Neural cell (in vitro differentiated cells): ENCODE measurements at regions not wholly inside any gene's neighbourhood (a gene's known extent, or its start where the extent isn't known, plus 50 kb on each side); places are given as distances from the start of the nearest gene placed in this dataset.

Source experiments
- H2AFZ ChIP-seq: fragments of 200-600, 300-800 bp; sonication (generic), shearing (Covaris generic); 2 replicates; pipeline ENCODE4 v1.6.0; 2014; ENCODE audit warnings: low read depth, mild to moderate bottlenecking, antibody characterized with exemption, low read length, moderate library complexity
- H3F3A ChIP-seq: fragments of 200-600 bp; shearing (Covaris generic); 2 replicates; pipeline ENCODE4 v1.6.1; 2016; ENCODE audit warnings: mild to moderate bottlenecking, moderate library complexity, mixed read lengths, antibody characterized with exemption, low read length; ENCODE audit not compliant: insufficient read depth, poor library complexity, severe bottlenecking
- H3K27ac ChIP-seq: fragments of 200-600, 300-800 bp; sonication (generic), shearing (Covaris generic); 2 replicates; pipeline ENCODE4 v1.5.1; 2014; ENCODE audit warnings: mild to moderate bottlenecking, low read length, moderate library complexity
- H3K27me3 ChIP-seq: fragments of 300-800, 200-600 bp; sonication (generic), shearing (Covaris generic); 2 replicates; pipeline ENCODE4 v1.6.0; 2014; ENCODE audit warnings: mild to moderate bottlenecking, low read depth, low read length, moderate library complexity; ENCODE audit not compliant: insufficient read depth
- H3K36me3 ChIP-seq: fragments of 300-800, 200-600 bp; sonication (generic), shearing (Covaris generic); 2 replicates; pipeline ENCODE4 v1.5.1; 2014; ENCODE audit warnings: mild to moderate bottlenecking, antibody characterized with exemption, low read length, moderate library complexity; ENCODE audit not compliant: insufficient read depth
- H3K4me2 ChIP-seq: fragments of 300-800, 200-600 bp; sonication (generic), shearing (Covaris generic); 2 replicates; pipeline ENCODE4 v1.6.0; 2014; ENCODE audit warnings: mild to moderate bottlenecking, low read length
- H3K4me3 ChIP-seq: fragments of 300-800, 200-600 bp; sonication (generic), shearing (Covaris generic); 2 replicates; pipeline ENCODE4 v1.5.1; 2014; ENCODE audit warnings: mild to moderate bottlenecking, low read length, moderate library complexity
- H3K79me2 ChIP-seq: fragments of 200-600 bp; shearing (Covaris generic); replicated peaks from 2 replicates; pipeline ENCODE4 v1.6.0; 2014; ENCODE audit warnings: mild to moderate bottlenecking, low read length, moderate library complexity; ENCODE audit not compliant: insufficient read depth
- H3K9ac ChIP-seq: fragments of 300-800, 200-600 bp; sonication (generic), shearing (Covaris generic); 2 replicates; pipeline ENCODE4 v1.6.1; 2016; ENCODE audit warnings: mild to moderate bottlenecking, low read length, mixed read lengths
- H3K9me2 ChIP-seq: fragments of 200-600 bp; shearing (Covaris generic); 2 replicates; pipeline ENCODE4 v1.6.1; 2016; ENCODE audit warnings: mild to moderate bottlenecking, low read length, mixed read lengths; ENCODE audit not compliant: insufficient read depth
- H3K9me3 ChIP-seq: fragments of 200-600, 300-800 bp; sonication (generic), shearing (Covaris generic); 2 replicates; pipeline ENCODE4 v1.6.1; 2016; ENCODE audit warnings: mild to moderate bottlenecking, mixed run types, low read length, moderate library complexity, mixed read lengths
- H4K20me1 ChIP-seq: fragments of 200-600 bp; shearing (Covaris generic); 2 replicates; pipeline ENCODE4 v1.6.1; 2016; ENCODE audit warnings: mild to moderate bottlenecking, mixed run types; ENCODE audit not compliant: insufficient read depth
- EP300 ChIP-seq: fragments of 450-650 bp; conservative IDR thresholded peaks from 2 replicates; pipeline ENCODE4 v1.6.1; 2014; ENCODE audit warnings: antibody characterized with exemption, mild to moderate bottlenecking, moderate library complexity; ENCODE audit not compliant: poor library complexity, severe bottlenecking
- EZH2 ChIP-seq: fragments of 200-600, 300-800 bp; shearing (Covaris generic), sonication (generic); IDR thresholded peaks from 2 replicates; pipeline ENCODE4 v1.6.1; 2014; ENCODE audit warnings: antibody characterized with exemption, low read length, borderline replicate concordance, mild to moderate bottlenecking; ENCODE audit not compliant: insufficient read depth, poor library complexity, severe bottlenecking
- MXI1 ChIP-seq: fragments of 450-650 bp; conservative IDR thresholded peaks from 2 replicates; pipeline ENCODE4 v1.6.1; 2014; ENCODE audit warnings: antibody characterized with exemption, mild to moderate bottlenecking; ENCODE audit not compliant: poor library complexity, severe bottlenecking
- POLR2AphosphoS5 ChIP-seq: IDR thresholded peaks from 2 replicates; pipeline ENCODE4 v1.6.1; 2012
- RAD21 ChIP-seq: fragments of 450-650 bp; conservative IDR thresholded peaks from 2 replicates; pipeline ENCODE4 v1.6.1; 2014; ENCODE audit warnings: antibody characterized with exemption, mild to moderate bottlenecking, moderate library complexity
- SMC3 ChIP-seq: fragments of 450-650 bp; conservative IDR thresholded peaks from 2 replicates; pipeline ENCODE4 v1.6.1; 2014; ENCODE audit warnings: antibody characterized with exemption, mild to moderate bottlenecking, moderate library complexity; ENCODE audit not compliant: poor library complexity
- TAF1 ChIP-seq: IDR thresholded peaks from 2 replicates; pipeline ENCODE4 v1.6.1; 2012; ENCODE audit warnings: low read depth
- TF ChIP-seq, protein P1 (sequence below): IDR thresholded peaks from 2 replicates; pipeline ENCODE4 v1.6.1; 2012; ENCODE audit warnings: borderline replicate concordance
- TF ChIP-seq, protein P2 (sequence below): fragments of 450-650 bp; IDR thresholded peaks from 2 replicates; pipeline ENCODE4 v1.5.1; 2014; ENCODE audit warnings: antibody characterized with exemption, mild to moderate bottlenecking, moderate library complexity; ENCODE audit not compliant: poor library complexity, severe bottlenecking

DNA sequence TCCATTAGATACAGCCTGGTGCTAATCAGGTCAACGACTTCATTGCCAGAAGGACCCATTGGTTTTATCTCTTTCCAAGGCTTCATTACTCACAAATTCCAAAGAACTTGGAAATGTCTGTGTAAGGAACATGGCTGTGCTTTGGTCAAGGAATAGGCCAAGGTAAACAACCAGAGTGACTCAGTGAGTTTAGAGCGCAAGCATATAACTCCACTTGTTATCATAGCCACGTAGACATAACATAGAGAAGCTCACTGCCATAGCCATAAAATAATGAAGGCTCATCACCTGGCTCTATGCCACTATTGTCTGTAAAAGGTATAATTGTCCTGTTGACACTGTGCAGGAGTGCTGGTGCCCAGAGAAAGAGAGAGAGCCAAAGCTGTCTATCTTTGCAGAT is 139.3 kb upstream of the PLCXD3 start:
- no peaks in the 10 kb centered on the region for H4K20me1 ChIP-seq
- H3K4me3 ChIP-seq: no peak overlapping the region
- no peaks in the 10 kb centered on the region for H3K27me3 ChIP-seq
- TF ChIP-seq, protein P1, sequence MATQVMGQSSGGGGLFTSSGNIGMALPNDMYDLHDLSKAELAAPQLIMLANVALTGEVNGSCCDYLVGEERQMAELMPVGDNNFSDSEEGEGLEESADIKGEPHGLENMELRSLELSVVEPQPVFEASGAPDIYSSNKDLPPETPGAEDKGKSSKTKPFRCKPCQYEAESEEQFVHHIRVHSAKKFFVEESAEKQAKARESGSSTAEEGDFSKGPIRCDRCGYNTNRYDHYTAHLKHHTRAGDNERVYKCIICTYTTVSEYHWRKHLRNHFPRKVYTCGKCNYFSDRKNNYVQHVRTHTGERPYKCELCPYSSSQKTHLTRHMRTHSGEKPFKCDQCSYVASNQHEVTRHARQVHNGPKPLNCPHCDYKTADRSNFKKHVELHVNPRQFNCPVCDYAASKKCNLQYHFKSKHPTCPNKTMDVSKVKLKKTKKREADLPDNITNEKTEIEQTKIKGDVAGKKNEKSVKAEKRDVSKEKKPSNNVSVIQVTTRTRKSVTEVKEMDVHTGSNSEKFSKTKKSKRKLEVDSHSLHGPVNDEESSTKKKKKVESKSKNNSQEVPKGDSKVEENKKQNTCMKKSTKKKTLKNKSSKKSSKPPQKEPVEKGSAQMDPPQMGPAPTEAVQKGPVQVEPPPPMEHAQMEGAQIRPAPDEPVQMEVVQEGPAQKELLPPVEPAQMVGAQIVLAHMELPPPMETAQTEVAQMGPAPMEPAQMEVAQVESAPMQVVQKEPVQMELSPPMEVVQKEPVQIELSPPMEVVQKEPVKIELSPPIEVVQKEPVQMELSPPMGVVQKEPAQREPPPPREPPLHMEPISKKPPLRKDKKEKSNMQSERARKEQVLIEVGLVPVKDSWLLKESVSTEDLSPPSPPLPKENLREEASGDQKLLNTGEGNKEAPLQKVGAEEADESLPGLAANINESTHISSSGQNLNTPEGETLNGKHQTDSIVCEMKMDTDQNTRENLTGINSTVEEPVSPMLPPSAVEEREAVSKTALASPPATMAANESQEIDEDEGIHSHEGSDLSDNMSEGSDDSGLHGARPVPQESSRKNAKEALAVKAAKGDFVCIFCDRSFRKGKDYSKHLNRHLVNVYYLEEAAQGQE: no peak
- no peak for TF ChIP-seq TAF1
- no peak for TF ChIP-seq POLR2AphosphoS5
- no peak for TF ChIP-seq MXI1
- no peak for TF ChIP-seq EP300
- TF ChIP-seq, protein P2, sequence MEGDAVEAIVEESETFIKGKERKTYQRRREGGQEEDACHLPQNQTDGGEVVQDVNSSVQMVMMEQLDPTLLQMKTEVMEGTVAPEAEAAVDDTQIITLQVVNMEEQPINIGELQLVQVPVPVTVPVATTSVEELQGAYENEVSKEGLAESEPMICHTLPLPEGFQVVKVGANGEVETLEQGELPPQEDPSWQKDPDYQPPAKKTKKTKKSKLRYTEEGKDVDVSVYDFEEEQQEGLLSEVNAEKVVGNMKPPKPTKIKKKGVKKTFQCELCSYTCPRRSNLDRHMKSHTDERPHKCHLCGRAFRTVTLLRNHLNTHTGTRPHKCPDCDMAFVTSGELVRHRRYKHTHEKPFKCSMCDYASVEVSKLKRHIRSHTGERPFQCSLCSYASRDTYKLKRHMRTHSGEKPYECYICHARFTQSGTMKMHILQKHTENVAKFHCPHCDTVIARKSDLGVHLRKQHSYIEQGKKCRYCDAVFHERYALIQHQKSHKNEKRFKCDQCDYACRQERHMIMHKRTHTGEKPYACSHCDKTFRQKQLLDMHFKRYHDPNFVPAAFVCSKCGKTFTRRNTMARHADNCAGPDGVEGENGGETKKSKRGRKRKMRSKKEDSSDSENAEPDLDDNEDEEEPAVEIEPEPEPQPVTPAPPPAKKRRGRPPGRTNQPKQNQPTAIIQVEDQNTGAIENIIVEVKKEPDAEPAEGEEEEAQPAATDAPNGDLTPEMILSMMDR: no peak
- no peak for TF ChIP-seq RAD21
- no peaks in the 10 kb centered on the region for H3K9me2 ChIP-seq
- H3K4me2 ChIP-seq: no peak overlapping the region
- no peaks in the 10 kb centered on the region for H3K9me3 ChIP-seq
- no peak overlapping the region for H3K27ac ChIP-seq
- H3K79me2 ChIP-seq: no peaks in the 10 kb centered on the region
- H2AFZ ChIP-seq: no peak overlapping the region
- H3K36me3 ChIP-seq: no peaks in the 10 kb centered on the region
- H3F3A ChIP-seq: no peaks in the 10 kb centered on the region
- H3K9ac ChIP-seq: no peak overlapping the region

DNA sequence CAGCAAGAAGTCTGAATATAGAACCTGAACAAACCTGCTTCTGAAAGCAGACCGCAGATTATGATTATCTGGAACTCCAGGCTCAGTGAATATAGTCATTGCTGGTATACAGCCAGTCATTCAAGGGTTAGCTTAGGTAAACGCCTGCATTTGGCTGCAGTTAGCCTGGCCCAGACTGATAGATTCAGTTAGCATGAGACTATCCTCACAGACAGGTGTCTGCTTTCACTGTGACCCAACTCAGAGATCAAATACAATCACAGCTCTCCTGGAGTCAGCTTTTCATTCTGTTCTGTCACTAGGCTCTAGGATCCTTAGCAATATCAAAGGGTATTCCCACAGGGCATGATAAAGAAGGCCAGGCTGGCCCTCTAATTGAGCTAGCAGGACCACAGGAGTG is 138.6 kb upstream of the PLCXD3 start:
- no peak overlapping the region for H3K4me2 ChIP-seq
- no peaks in the 10 kb centered on the region for H3K9me3 ChIP-seq

More for the DNA sequence above, 138.6 kb upstream of the PLCXD3 start:
- Histone ChIP-seq H3K27me3 (no peaks in the 10 kb centered on the region), H3K27ac (no peak overlapping the region), H4K20me1 (no peaks in the 10 kb centered on the region), H2AFZ (no peak overlapping the region), H3K9ac (no peak overlapping the region), H3K79me2 (no peaks in the 10 kb centered on the region), H3K4me3 (no peak overlapping the region), H3F3A (no peaks in the 10 kb centered on the region), H3K36me3 (no peaks in the 10 kb centered on the region), H3K9me2 (no peaks in the 10 kb centered on the region)
- TF ChIP-seq, protein P1: no peak
- TF ChIP-seq MXI1 (no peak), SMC3 (no peak), POLR2AphosphoS5 (no peak), RAD21 (no peak), EP300 (no peak), EZH2 (no peak), TAF1 (no peak)
- TF ChIP-seq, protein P2: no peak
